Peyer's patch (tissue), 4 donors: ENCODE measurements at regions not wholly inside any gene's neighbourhood (a gene's known extent, or its start where the extent isn't known, plus 50 kb on each side); places are given as distances from the start of the nearest gene placed in this dataset.

ENCODE experiments used
- CTCF ChIP-seq, 6 experiments: fragments of 450-650 bp in 4 of 6; fragments of 200-600 bp in 2 of 6; sonication (generic) in 1 of 6; IDR thresholded peaks; one replicate each; pipeline ENCODE4 v1.5.1; 2017 to 2019; ENCODE audit warnings: antibody characterized with exemption in 6 of 6, mild to moderate bottlenecking in 3 of 6, moderate library complexity in 1 of 6
- POLR2A ChIP-seq, 2 donors: fragments of 450-650 bp; IDR thresholded peaks; one replicate each; pipeline ENCODE4 v1.5.1; 2017; ENCODE audit warnings: antibody characterized with exemption in 2 of 2, mild to moderate bottlenecking in 2 of 2, moderate library complexity in 2 of 2

GRCh38 chr2:22336414-22336813 is 1048.6 kb upstream of the KLHL29 start:
- TF ChIP-seq POLR2A (IDR thresholded peaks at IDR 0.05) (no peak), CTCF (IDR thresholded peaks at IDR 0.05) (no peak)
